Activated effector memory CD4-positive, alpha-beta T cell treated with anti-CD3 and anti-CD28 coated beads, Interleukin-2, amount 50 U/mL, for 16 hours (primary cell): ENCODE measurements at regions not wholly inside any gene's neighbourhood (a gene's known extent, or its start where the extent isn't known, plus 50 kb on each side); places are given as distances from the start of the nearest gene placed in this dataset.

Experiments used
- DNase-seq: peaks from one replicate; pipeline ENCODE4 v3.0.0-alpha.2; 2020

DNA sequence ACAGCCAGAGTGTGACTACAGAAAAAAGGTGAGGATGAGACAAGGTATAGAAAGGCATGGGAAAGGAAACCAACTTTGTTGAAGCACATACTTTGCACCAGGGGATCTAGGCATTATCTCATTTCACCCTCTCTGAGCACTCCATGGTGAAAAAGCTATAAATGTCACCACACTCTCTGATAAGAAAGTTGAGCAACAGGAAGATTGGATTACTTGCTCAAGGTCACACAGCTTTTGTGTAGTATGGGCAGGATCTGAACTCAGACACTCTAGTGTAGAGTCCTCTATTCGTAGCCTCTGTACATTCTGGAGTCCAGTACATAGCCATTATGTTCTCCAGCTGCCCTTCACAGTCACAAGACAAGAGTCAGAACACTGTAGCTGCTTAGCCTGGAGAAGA lies 163.4 kb upstream of the SEMA6D start:
- DNase-seq: no peak

DNA sequence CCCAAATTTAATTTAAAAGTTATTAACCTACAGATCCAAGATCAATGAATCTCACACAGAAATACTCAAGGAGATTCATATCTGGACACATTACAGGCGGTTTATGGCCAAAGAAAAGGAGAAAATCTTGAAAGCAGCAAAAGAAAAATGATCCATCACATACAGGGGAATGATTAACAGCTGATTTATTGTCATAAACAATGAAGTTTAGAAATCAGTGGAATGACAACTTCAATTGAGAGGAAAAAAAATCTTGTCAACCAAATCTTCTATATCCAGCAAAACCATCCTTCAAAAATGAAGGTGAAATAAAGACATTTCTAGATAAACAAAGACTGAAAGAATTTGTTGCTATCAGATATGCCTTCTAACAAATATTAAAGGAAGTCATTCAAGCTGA lies 156.2 kb upstream of the SEMA6D start:
- no peak for DNase-seq

DNA sequence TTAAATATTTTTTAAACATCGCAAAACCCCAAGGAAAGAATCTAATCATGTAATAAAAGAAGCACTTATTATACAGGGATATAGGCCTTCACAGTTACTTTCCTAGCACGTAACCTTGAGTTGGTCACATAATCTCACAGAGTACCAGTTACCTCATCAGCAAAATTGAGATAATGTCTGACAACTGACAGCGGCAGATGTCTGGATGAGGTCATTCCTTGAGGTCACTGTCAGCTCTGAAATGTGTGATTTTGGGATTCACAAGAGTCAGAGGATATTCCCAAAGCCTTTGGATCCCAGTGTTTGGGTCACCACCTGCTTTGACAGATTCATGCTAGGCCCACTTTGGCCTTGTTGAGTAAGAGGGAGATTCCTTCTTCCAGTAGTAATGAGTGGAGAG lies 151.4 kb upstream of the SEMA6D start:
- DNase-seq: no peak

DNA sequence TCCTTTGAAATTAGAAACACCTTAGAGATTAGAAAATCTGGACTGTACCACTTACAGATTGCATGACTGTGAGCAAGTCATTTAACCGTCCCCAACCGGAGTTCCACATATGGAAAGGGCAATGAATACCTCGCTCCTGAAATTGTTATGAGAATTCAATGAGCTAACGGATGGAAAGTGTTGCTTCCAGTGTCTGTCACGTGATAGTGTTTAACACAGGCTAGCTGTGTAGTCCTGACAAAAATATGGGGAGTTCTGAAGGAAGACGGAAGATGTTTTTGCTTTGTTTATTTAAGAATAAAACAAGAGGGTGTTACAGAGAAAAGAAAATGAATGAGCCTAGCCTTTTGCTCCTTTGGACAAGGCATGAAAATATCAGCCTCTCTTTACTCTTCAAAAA lies 150.7 kb upstream of the SEMA6D start:
- no peak for DNase-seq

DNA sequence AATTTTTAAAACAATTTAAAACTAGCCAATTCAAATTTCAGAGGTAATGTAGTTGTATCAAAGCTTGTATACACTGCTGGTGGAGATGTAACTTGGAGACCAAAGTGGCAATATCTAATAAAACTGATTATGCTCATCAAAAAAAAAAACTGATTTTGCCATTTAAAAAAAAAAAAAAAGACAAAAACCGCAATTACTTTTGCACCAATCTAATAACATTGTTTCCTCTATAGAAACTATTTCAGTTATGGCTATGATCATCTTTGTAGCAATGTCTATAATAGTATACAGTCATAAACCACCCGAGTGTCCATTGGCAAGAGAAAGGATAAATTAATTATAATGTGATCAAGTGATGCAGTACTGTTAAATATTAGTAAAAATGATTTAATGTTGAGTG lies 149.3 kb upstream of the SEMA6D start:
- DNase-seq: no peak

DNA sequence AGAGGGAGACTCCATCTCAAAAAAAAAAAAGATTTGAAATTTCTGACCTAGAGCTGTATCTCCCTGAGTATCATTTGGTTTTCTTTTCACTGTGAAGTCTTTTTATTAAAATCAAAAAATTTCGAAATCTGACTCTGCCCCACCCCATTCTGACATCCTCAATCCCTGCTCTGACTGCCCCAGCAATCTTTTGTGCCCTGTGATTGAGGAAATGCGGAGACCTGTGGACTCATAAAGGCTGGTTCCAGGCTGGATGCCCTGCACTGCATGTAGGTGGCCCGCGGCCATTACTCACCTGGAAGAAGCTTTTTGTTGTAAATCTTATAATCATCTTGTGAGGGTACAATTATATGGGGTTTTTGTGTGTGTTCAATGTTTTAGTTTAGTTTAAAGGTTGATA lies 147.3 kb upstream of the SEMA6D start:
- no peak for DNase-seq

DNA sequence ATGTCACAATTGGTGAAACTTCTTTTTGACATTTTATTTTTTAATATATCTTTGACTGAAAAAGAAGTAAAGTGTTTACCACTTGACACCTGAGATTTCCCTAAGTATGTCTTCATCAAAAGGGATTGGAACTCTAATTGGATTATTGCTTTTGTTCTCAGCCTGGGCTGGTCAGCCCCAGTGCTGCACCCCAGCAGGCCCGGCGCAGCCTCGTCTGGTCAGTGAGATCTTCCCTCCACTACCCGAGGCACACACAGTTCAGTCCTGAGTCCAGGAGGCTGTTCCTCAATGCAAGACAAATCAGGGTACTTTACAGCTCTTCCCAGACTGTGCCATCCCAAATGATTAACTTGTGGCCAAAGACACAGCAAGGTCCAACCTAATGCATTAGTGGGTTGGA lies 146.9 kb upstream of the SEMA6D start:
- no peak for DNase-seq

DNA sequence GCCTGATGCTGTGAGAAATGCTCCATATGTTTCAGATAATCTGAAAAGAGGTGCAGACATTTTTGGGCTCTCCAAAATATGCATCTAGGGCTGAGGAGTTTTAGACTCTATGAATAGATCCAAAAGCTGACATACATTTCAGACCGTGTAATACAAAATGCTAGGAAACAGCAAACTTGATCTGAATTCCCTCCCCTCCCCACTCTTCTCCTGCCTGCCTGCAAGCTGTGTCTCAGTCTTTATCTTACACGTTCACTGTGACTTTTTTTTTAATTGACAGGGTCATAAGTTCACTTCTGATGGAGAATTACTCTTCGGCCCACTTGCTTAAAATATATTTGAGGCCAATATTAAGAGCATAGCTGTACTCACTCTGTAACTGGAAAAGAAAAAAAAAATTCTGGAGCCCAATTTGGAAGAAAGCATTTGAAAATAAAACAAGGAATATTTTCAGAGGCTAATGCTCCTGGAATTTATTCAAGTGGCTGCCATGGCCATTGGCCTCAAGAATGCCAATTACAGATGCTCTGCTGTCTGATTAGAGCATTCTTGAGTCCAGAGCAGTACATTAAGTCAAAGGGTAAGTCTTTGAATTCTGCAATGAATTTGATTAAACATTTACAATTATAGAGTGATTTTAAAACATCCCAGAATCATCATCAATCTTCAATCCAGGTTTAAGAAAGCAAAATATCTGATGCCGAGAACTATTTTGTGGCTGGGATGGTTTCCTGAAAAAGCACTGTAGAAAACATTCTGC lies 146.2 kb upstream of the SEMA6D start:
- no peak for DNase-seq

DNA sequence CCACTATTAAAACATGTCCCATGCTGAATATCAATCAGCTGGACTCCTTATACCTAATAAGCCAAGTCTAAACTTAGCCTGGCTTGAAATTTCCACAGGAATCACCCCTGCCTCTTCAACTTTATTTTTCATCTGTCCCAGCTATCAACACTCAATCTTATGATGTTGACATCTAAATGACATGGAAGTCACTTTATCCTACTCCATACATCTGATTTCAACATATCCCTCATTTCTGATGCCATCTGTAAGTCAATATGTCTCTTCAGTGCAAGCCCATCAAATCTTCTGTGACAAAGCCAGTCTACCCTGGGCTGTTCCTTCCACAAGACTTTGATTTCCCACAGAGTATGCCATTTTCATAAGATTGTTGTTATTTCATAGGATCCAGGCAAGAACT lies 143.6 kb upstream of the SEMA6D start:
- DNase-seq: no peak

DNA sequence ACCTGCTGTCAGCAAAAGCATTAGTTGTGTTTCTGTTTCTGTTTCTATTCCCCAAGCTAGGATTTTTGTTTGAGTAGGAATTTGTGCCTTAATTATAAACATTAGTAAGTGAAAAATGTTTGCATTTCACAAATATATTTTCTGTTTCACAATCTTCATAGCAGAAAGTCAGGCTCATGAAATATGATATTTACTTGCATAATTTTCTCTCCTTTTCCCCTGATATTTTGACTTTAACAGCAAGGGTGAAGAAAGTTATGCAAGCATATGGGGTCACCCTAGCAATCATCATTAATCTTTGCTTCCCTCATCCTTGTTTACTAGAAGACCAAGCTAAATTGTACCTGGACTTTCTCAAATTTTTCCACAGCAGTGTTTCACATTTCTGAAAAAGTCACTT lies 140.3 kb upstream of the SEMA6D start:
- DNase-seq: no peak

DNA sequence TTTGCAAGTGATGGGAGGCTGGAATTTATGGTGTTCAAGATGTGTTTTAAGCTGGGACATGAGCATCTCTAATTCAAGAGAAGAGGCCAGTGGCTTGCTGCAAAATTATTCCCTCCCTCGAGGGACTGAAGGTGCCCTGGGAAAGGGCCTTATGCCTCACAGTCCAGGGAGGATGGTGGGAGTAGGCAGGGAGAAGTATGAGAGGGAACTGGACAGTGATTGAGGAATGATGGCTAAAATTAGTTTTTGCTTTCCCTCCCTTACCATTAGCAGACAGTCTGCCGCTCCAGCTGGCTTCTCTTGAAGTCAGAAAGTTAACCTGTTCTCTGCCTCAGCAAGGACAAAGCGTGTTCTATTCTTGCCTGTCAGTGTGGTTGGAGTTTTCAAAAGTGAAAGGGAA lies 139.8 kb upstream of the SEMA6D start:
- no peak for DNase-seq

DNA sequence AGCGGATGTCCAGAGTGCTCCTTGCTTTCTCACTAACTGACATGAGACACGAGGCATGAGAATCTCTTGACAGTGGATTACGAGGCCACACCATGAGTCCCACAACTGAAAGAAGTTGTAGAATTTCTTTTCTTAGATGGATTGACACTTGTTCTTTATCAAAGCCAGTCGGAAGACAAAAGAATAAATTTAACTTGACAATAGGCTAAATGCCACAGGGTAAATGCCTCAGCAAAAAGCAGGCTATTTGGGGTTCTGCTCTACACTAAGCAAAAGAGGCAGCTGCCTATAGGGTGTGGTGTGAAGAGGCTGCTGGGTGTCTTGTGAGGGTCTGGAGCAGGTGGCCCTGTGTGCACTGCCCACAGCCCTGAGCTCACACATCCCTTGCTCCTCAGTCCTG lies 135.1 kb upstream of the SEMA6D start:
- DNase-seq: no peak

DNA sequence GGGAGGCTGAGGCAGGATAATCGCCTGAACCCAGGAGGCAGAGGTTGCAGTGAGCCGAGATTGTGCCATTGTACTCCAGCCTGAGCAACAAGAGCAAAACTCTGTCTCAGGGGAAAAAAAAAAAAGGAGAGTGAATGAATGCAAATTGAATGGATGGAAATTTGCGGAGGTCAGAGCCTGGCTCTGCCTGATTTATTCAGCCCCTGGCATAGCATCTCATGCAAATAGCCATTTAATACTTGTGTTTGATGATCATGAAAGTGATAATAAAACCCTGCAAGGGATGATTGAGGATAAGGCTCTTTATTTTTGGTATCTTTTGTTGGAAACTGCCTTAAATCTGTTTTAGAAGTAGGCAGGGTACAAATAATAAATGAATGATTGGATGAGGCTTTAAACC lies 133.0 kb upstream of the SEMA6D start:
- no peak for DNase-seq

DNA sequence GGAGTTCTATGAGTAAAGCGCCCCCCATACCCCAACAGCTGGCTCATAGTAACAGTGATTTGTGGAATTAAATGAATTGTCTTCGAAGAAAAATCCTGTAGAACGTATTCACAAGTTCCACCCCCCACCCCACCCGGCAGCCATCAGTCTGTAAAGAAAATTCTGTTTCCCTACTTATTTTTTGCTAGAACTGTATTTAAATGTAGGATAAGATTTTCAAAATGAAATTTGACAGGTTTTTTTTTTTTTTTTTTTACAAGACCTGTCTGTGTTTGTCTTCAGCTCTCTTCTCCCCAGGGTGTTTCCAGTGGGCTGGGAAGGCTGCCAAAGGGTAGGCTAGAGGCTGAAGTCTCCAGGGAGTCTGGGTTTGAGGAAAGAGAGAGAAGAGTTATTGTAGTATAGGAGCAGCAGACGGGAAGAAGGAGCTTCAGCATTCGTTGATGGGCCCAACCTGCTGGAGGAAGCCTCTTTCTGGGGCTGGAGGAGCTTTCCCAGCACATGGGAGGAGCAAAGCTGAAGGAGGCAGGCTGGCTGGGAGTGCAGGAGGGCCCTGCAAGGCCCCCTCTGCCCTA lies 130.6 kb upstream of the SEMA6D start:
- DNase-seq: no peak

DNA sequence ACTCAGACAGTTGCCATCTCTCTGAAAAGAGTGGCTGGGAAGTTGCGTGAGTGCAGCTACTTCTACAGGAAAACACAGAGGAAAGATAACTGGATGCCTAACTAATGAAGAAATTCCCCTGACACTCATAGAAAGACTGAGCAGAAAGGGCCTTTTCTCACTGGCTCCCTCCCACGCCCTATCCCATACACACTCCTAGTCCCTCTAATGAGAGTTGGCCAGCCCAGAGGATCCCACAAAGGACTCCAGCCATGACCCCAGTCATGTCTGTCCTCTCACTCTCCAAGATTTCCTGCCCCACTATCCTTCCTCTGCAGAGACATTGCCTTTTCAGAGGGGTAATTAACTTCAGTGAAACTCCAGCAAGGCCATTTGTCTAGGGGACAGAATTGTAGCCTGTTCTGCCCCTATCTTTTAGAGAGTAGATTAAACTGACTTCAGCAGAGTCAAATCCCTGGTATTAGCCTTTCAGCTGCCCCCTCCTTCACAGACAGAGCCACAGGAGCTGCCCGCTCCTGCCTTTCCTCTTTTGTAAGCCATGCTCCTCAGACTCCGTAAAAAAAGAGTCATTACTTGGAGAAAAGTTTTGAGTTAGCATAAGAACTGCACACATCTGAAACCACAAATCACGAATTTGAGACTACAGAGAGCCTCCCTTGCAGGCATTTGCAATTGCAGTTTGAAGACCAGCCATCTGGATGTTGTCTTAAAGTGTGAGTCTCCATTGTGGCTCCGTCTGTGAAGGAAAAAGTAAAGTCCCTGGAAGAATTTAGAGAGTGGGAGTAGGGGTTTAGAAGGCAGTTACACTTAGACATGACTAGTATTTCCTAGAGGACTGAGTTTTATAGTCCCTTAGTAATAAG lies 129.1 kb upstream of the SEMA6D start:
- no peak for DNase-seq

DNA sequence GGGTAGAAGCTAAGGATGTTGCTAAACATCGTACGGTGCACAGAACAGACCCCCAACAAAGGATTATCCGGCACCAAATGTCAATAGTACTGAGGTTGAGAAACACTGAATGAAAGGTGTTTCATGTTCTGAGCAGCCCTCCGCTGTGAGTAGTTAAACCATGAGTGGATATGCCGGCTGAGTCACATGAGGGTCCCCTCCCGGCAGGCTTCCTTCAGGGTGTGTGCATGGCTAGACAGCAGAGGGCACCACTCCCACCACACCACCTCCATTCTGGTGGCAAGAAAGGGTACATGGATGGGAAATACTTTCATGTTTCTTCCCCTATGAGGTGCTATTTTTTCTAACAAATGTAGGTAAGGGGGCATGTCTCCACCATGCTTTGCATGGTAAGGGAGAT lies 128.3 kb upstream of the SEMA6D start:
- DNase-seq: no peak

DNA sequence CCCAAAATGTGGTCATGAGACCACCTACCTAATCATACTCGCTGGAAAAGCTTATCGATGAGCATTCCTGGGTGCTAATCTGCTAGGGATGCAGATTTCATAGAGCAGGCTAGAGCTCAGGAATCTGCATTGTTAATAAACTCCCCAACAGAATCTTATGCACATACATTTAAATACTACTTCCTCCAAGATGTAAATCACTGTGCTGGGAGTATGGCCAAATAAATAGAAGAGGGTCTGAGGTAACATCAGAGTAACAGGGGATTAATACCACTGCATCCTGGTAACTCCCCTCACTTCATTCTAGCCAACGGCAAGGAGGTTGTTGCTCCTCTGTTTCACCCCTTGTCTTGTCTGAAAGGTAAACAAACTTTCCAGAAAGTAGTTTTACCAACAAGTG lies 118.3 kb upstream of the SEMA6D start:
- DNase-seq: no peak

DNA sequence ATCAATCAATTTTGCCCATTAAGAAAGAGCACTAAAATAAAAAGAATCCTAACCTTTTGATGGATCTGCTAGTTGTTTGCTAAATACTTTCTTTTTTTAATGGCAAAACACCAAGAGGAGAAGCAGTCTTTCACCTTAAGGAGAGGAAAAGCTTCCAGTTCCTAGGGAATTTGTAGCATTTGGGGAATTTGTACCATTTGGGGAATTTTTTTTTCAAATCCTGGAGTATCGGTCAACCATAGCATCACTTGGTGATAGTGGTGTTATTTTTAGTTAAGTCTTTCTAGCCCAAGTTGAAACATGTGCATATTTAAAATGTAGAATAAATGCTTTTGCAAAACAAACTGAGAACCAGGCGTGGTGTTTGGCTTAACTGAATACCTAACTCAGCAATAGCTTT lies 117.5 kb upstream of the SEMA6D start:
- DNase-seq: no peak

DNA sequence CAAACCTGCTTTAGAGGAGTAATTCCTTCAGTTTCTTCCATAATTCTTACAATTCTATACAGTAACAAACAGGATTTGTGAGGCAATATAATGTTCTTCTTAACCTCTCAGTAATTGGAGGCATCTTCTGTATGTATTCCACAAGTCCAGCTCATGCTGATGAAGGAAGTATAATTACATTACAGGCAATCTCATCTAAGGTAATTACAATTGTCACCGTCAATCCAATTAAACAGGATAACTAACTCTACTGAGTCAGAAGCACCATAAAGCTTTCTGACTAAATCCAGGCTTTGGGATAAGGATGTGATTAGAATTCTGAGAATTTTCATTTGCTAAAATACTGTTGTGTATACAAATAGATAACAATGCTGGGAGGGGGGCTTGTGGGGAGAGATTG lies 115.2 kb upstream of the SEMA6D start:
- DNase-seq: no peak

DNA sequence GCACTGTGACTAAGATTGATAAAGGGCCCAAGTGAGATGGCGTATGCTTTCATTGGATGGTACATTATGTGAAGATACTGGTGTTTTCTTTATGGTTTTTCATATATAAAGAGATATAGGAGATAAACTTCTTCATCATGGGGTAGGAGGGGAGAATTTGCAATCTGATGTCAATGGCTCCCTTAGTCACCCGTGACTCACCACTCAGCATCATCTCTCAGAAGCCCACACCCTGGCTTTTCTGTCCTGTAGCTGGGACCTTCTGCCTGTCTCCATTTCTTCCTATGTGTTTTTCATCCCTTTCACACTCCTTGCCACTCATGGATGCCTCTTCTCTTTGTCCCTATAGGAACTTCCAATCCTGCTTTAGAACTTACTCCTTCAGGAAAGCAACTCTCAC lies 114.3 kb upstream of the SEMA6D start:
- DNase-seq: no peak

DNA sequence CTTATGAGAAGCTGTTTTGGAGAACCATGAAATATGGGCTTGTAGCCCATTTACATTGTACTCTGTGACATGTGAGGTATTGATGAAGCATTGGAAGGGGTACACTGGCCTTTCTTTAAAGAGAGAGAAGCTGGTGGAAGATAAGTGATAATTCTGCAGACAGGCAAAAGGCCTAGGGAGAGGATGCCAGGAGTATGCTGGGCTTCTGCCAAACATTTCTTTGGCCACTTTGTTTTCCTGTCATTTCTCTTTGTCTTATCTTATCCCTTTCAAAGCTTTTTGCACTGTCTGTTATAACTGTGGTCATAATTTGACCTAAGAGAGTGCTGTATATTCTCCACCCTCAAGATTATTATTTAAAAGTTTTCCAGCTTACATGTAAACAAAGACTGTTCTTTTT lies 109.6 kb upstream of the SEMA6D start:
- no peak for DNase-seq

DNA sequence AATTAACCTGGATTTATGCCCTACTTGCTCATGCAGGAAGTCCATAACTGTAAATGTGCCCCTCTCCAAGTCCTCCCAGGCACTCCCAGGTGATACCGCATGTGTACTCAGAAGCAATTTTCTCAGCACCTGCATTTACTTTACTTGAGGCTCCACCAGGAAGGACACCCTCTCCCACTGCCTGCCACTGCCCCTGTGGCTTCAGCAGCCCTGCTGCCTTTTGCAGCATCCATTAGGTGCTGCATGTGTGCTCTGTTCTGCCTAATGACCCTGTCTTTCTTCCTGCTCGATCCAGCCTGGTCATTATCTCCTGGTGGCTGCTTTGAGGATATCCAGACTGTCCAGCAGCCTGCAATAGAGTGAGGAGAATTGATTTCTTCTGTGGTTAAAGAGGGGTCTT lies 107.6 kb upstream of the SEMA6D start:
- no peak for DNase-seq

DNA sequence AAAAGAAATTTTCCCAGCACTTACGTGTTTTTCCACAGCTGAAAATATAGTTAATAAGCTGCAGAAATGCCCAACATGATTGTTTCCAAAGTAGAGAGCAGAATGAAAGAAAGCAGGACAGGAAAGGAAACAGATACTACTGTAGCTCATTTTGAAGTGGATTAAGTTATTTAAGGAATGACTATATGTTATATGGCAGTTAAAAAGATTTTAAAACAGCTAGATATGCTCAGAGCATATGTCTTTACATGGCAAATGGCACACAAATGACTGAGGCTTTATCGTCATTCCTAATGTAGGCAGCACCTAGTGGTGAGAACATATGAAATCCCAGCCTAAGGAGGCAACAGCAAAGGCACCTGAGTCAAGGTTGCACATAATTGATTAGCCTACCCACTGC lies 106.6 kb upstream of the SEMA6D start:
- no peak for DNase-seq

DNA sequence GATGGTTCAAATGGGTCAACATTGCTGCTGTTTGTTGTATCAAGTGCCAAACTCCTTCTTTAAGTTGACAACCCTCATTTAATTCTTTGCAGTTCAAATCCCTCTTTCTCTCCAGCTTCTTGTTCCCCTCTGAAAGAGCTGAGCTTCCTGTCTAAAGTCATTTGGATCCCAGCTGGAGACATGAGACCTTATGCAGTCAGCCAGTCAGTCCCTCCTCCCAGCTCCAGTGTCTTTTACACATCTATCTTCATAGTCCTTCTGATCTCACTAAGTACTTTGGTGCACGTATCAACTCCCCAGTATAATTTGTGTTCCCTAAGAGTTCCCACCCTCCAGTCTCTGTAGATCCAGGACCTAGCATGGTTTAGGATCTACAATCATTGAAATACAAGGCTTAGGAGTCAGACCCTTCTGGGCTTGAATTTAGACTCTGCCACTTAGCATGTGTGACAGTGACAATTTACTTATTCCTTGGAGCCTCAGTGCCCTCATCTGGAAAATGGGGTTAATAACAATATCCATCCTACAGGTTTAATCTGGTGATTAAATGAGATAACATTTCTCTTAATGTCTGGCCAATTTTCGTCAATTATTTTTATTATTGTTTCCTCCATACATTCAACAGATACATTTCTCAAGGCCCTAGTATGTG lies 102.8 kb upstream of the SEMA6D start:
- DNase-seq: no peak
